GM19468 (cell line): ENCODE measurements at regions not wholly inside any gene's neighbourhood (a gene's known extent, or its start where the extent isn't known, plus 50 kb on each side); places are given as distances from the start of the nearest gene placed in this dataset.

Experiments
- ATAC-seq: cut with Tn5 transposase; IDR thresholded peaks from one replicate; pipeline ENCODE4 v1.9.1; 2021; ENCODE audit warnings: mild to moderate bottlenecking, moderate library complexity, moderate number of reproducible peaks; ENCODE audit not compliant: unreplicated experiment; ENCODE audit errors: extremely low read depth

GRCh38 chr16:17541324-17541723 lies 70.6 kb upstream of the XYLT1 start:
- ATAC-seq: no peak

DNA sequence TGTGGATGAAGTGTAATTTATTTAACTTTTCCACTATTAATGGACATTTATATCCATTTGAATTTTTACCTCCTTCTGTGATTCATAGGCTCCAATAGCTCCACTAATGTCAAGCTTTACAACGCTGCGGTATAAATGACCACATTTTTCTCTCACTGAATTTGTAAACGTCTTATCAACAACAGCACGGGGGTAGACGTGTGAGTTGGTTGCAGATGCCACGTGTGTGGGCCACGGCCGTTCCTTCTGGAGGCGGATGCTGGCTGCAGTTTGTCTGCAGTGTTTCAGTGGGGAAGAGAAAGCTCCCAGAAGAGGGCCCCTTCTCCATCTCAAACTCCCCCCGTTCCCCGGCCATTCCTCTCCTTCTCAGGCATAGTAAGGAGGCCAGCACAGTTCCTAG lies 68.2 kb upstream of the XYLT1 start:
- ATAC-seq: no peak

DNA sequence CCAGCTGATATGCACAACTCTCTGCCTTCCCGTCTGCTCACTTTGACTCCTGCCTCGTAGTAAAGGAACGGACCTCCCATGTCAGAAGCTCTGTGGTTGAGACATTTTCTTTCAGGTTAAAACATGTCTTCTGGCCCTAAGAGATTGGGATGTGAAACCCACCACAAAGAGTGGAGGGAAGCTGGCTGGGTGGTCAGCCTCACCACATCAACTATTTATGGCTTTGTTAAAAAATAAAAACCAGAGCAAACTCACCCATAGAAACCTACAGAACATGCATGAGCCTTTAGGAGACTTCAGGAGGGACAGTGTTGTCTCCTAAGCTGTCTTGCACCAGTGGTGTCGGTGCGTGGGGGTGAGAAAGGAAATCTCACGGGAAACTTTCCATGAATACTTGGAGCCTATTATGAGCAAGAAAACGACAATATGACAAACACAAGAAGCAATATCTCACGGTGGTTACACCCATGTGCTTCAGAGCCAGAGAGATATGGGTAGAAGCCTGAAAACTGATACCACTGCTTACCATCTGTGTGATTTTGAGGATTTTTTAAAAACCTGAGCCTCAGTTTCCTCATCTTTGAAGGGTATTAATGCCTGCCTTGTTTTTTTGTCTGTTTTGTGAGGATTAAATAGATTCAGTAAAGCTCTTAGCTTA lies 61.7 kb upstream of the XYLT1 start:
- ATAC-seq: no peak

- ATAC-seq: peak; percentile 46
Measured at GRCh38 chr16:17529982-17530760, 59.4 kb upstream of the XYLT1 start.

DNA sequence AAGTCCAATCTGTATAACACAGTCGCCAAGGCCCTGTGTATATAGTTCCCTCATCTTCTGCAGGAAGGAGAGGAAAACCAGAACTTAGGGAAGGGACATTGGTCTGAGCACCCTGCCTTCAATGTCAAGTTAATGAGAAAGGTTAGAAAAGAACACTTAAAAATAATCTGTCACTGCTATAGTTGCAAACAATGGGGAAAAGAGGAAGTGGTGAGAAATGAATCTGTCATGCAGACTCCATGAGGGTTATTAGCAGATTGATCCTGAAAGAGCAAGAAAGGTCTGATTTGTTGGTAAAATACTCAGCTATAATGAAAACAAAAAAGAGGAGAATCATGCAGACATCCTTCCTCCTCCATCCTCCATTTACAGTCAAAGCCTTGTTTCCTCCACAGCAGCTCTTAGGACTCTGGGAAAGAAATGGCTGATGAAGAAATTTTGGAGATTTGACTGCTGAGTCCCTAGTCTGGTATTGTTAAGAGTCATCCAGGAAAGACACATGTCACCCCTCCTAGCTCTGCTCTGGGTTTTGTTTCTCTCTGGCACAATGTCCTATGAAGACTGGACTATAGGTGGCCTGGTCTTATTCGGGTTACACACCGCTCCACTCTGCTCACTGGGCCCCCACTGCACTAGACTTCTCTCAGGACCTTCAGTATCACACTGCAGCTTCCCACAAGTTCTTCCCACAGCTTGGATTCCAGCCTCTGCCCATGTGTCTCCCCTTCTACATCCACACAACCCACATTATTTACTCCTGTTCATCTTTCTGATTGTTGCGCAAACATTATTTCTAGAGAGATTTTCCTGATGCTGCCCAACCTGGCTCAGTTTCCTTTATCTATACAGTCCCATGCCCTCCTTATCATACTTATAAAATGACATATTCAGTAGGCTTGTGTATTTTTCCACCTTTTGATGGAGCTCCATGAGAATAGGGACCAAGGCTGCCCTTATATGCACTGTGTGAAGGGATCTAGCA lies 56.5 kb upstream of the XYLT1 start:
- no peak for ATAC-seq

GRCh38 chr16:17524656-17525055 lies 53.9 kb upstream of the XYLT1 start:
- no peak for ATAC-seq

GRCh38 chr16:17520561-17520960 lies 49.8 kb upstream of the XYLT1 start:
- ATAC-seq: no peak
